Testis (tissue), 2 donors: ENCODE measurements at regions not wholly inside any gene's neighbourhood (a gene's known extent, or its start where the extent isn't known, plus 50 kb on each side); places are given as distances from the start of the nearest gene placed in this dataset.

ENCODE experiments used
- DNase-seq: peaks from one replicate; pipeline ENCODE4 v3.0.0-alpha.2; 2019
- H3K27ac ChIP-seq, 2 donors: fragments of 200-600 bp; sonication (generic); one replicate each; pipeline ENCODE4 v1.5.1; 2019
- H3K27me3 ChIP-seq: fragments of 200-600 bp; sonication (generic); one replicate; pipeline ENCODE4 v1.5.1; 2019
- H3K36me3 ChIP-seq: fragments of 200-600 bp; sonication (generic); one replicate; pipeline ENCODE4 v1.5.1; 2017; ENCODE audit warnings: low read depth; ENCODE audit errors: missing control alignments
- H3K4me1 ChIP-seq: fragments of 200-600 bp; sonication (generic); one replicate; pipeline ENCODE4 v1.5.1; 2019
- H3K4me3 ChIP-seq, 2 donors: fragments of 200-600 bp; sonication (generic); one replicate each; pipeline ENCODE4 v1.5.1; 2017 to 2019
- H3K9me3 ChIP-seq: fragments of 200-600 bp; sonication (generic); one replicate; pipeline ENCODE4 v1.5.1; 2017
- CTCF ChIP-seq, 3 experiments: fragments of 450-650 bp in 2 of 3; fragments of 200-600 bp in 1 of 3; sonication (generic) in 1 of 3; IDR thresholded peaks; one replicate each; pipeline ENCODE4 v1.5.1; 2016 to 2019; ENCODE audit warnings: antibody characterized with exemption in 3 of 3, mild to moderate bottlenecking in 2 of 3, moderate library complexity in 1 of 3
- POLR2A ChIP-seq: fragments of 450-650 bp; IDR thresholded peaks from one replicate; pipeline ENCODE4 v1.6.1; 2017; ENCODE audit warnings: antibody characterized with exemption, mild to moderate bottlenecking, moderate library complexity
- WGBS, 2 donors: methylation state at CpG; one replicate each; pipeline ENCODE4 v1.1.5; 2018; 5-methylcytosine and 5-hydroxymethylcytosine counted together
- intact Hi-C: fragments of 100-400 bp; cut with DNase I; formaldehyde crosslinking; loops from one replicate; pipeline ENCODE4 v1.15.1; 2023; ENCODE audit warnings: low total_unique reads

- intact Hi-C loops = no loop called here
- TF ChIP-seq POLR2A = no peak
- TF ChIP-seq CTCF (IDR thresholded peaks at IDR 0.05) = no peak
- no peak overlapping the region for H3K27ac ChIP-seq
- 40 to 74% methylated on average over 1 to 3 of the region's 3 CpGs for WGBS, 2 donors
- H3K4me1 ChIP-seq = no peaks in the 10 kb centered on the region
- no peaks in the 10 kb centered on the region for H3K9me3 ChIP-seq
- H3K36me3 ChIP-seq = no peaks in the 10 kb centered on the region
- no peak for DNase-seq
- no peaks in the 10 kb centered on the region for H3K27me3 ChIP-seq
- H3K4me3 ChIP-seq = no peak overlapping the region
Measured at GRCh38 chrX:36436361-36436760, 516.8 kb downstream of the CFAP47 start.

GRCh38 chrX:36443007-36443406 is 523.5 kb downstream of the CFAP47 start:
- H3K4me3 ChIP-seq = no peak overlapping the region
- H3K36me3 ChIP-seq = no peaks in the 10 kb centered on the region
- DNase-seq = no peak
- H3K4me1 ChIP-seq = no peaks in the 10 kb centered on the region
- H3K27ac ChIP-seq = no peak overlapping the region
- no peaks in the 10 kb centered on the region for H3K27me3 ChIP-seq
- TF ChIP-seq CTCF (IDR thresholded peaks at IDR 0.05) (no peak), POLR2A (no peak)
- H3K9me3 ChIP-seq = no peaks in the 10 kb centered on the region
- WGBS, 2 donors = 87 to 100% methylated on average over 2 to 3 of the region's 3 CpGs
- intact Hi-C loops = no loop called here

GRCh38 chrX:36445566-36445965 is 526.0 kb downstream of the CFAP47 start:
- intact Hi-C loops = no loop called here
- DNase-seq = no peak
- no peaks in the 10 kb centered on the region for H3K36me3 ChIP-seq
- H3K27me3 ChIP-seq = no peaks in the 10 kb centered on the region
- no peaks in the 10 kb centered on the region for H3K9me3 ChIP-seq
- no peak overlapping the region for H3K4me3 ChIP-seq
- no peak overlapping the region for H3K27ac ChIP-seq
- TF ChIP-seq POLR2A = no peak
- TF ChIP-seq CTCF (IDR thresholded peaks at IDR 0.05) = no peak
- no peaks in the 10 kb centered on the region for H3K4me1 ChIP-seq
- 32 to 41% methylated on average over 1 of the region's 1 CpG for WGBS, 2 donors

GRCh38 chrX:36462142-36462541 is 542.6 kb downstream of the CFAP47 start:
- no peaks in the 10 kb centered on the region for H3K27me3 ChIP-seq
- H3K36me3 ChIP-seq = no peaks in the 10 kb centered on the region
- no peaks in the 10 kb centered on the region for H3K4me1 ChIP-seq
- no peak overlapping the region for H3K4me3 ChIP-seq
- no peak overlapping the region for H3K27ac ChIP-seq
- no peak for DNase-seq
- TF ChIP-seq CTCF (IDR thresholded peaks at IDR 0.05) = no peak
- TF ChIP-seq POLR2A = no peak
- H3K9me3 ChIP-seq = no peaks in the 10 kb centered on the region
- intact Hi-C loops = no loop called here

GRCh38 chrX:36480441-36480990 is 527.6 kb upstream of the FAM47C start:
- 85 to 96% methylated on average over 1 of the region's 1 CpG for WGBS, 2 donors
- Histone ChIP-seq H3K4me3 (no peak overlapping the region), H3K27ac (no peak overlapping the region), H3K36me3 (no peaks in the 10 kb centered on the region), H3K27me3 (no peaks in the 10 kb centered on the region), H3K9me3 (no peaks in the 10 kb centered on the region), H3K4me1 (no peaks in the 10 kb centered on the region)
- DNase-seq = no peak
- TF ChIP-seq POLR2A (no peak), CTCF (IDR thresholded peaks at IDR 0.05) (no peak)
- intact Hi-C loops = no loop called here
